Spleen (tissue), 7 donors: ENCODE measurements at regions not wholly inside any gene's neighbourhood (a gene's known extent, or its start where the extent isn't known, plus 50 kb on each side); places are given as distances from the start of the nearest gene placed in this dataset.

Experiments used
- CTCF ChIP-seq, 11 experiments: fragments of 200-600 bp in 7 of 11; fragments of 450-650 bp in 4 of 11; sonication (generic) in 4 of 11; IDR thresholded peaks in 8 of 11; conservative IDR thresholded peaks in 3 of 11; 1 replicate in 7 of 11; 2 replicates in 4 of 11; pipeline versions ENCODE4 v1.4.0 to v1.8.0; 2016 to 2021; ENCODE audit warnings: antibody characterized with exemption in 11 of 11, inconsistent platforms in 4 of 11, mild to moderate bottlenecking in 1 of 11
- POLR2A ChIP-seq, 3 donors: fragments of 450-650 bp; IDR thresholded peaks; one replicate each; pipeline ENCODE4 v1.5.1; 2017; ENCODE audit warnings: antibody characterized with exemption in 3 of 3, mild to moderate bottlenecking in 1 of 3
- POLR2AphosphoS5 ChIP-seq, 3 donors: sonication (generic); formaldehyde crosslinking; IDR thresholded peaks; one replicate each; pipeline ENCODE4 v1.5.1; 2017; ENCODE audit warnings: antibody characterized with exemption in 3 of 3
- donor health status: DM: no; HTN: no; CAD: no; lungs with moderate emphysema.
- donor health status: DM: no; HTN: no; CAD: no.
- donor health status: DM: no; HTN: no; CAD: no.

GRCh38 chr6:155994086-155994485, 538.4 kb upstream of the NOX3 start:
- no peak for TF ChIP-seq POLR2AphosphoS5 (IDR thresholded peaks at IDR 0.05)
- no peak for TF ChIP-seq CTCF (IDR thresholded peaks at IDR 0.05 in 8 of 11, conservative IDR thresholded peaks at IDR 0.05 in 3 of 11)
- no peak for TF ChIP-seq POLR2A (IDR thresholded peaks at IDR 0.05)
